ENCODE measurements at regions not wholly inside any gene's neighbourhood (a gene's known extent, or its start where the extent isn't known, plus 50 kb on each side); places are given as distances from the start of the nearest gene placed in this dataset.

DNA sequence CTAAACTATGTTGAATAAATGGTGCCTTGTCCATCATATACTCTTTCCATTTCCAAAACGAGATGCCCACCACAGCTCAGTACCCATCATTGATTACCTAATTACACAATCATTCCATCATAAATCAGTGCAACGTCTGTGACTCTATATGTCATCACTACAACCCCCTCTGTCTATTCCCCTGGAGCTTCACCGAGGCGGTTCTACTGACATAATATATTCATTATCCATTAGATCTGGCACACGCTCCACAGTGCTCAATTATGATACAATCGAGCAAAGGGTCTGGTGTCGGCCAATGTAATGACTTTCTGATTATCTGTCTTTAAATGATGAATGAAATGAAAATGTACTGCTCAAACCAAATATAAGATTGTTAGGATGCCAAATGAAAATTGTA, 1737.7 kb upstream of the WWC1 start:
- TF ChIP-seq EZH2 (IDR thresholded peaks at IDR 0.05; ENCODE audit: borderline replicate concordance) = no peak
- TF ChIP-seq, protein P1, sequence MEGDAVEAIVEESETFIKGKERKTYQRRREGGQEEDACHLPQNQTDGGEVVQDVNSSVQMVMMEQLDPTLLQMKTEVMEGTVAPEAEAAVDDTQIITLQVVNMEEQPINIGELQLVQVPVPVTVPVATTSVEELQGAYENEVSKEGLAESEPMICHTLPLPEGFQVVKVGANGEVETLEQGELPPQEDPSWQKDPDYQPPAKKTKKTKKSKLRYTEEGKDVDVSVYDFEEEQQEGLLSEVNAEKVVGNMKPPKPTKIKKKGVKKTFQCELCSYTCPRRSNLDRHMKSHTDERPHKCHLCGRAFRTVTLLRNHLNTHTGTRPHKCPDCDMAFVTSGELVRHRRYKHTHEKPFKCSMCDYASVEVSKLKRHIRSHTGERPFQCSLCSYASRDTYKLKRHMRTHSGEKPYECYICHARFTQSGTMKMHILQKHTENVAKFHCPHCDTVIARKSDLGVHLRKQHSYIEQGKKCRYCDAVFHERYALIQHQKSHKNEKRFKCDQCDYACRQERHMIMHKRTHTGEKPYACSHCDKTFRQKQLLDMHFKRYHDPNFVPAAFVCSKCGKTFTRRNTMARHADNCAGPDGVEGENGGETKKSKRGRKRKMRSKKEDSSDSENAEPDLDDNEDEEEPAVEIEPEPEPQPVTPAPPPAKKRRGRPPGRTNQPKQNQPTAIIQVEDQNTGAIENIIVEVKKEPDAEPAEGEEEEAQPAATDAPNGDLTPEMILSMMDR (IDR thresholded peaks at IDR 0.05; ENCODE audit: poor library complexity) = no peak
- no peak for TF ChIP-seq EZH2phosphoT487 (IDR thresholded peaks at IDR 0.05; ENCODE audit: low read depth, severe bottlenecking, unreplicated experiment)

All from hepatocyte (in vitro differentiated cells).